ENCODE measurements at regions not wholly inside any gene's neighbourhood (a gene's known extent, or its start where the extent isn't known, plus 50 kb on each side); places are given as distances from the start of the nearest gene placed in this dataset.

DNA sequence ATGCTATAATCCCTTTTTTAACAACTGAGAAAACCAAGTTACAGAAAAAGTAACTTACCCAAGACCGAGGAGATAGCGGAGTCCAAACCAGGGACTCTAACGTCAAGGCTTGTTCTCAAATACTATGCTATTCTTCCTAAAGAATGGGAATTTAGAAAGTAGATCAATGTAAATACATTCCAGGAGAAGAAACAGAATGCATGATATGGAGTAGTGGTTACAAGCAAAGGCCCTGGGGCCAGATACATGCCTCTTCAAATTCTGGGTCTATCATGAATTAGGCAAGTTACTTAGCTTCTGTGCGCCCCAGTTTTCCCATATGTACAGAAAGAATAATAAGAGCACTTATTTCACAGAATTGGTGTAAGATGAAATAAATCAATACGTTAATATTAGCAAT, 102.0 kb upstream of the CHMP2B start:
- H3K27ac ChIP-seq (ENCODE audit: low read length): no peak overlapping the region
- H4K20me1 ChIP-seq (ENCODE audit: insufficient read depth): no peaks in the 10 kb centered on the region
- H3K9ac ChIP-seq (ENCODE audit: low read length): no peak overlapping the region
- no peak overlapping the region for H3K4me3 ChIP-seq (ENCODE audit: low read length)
- no peaks in the 10 kb centered on the region for H3K9me3 ChIP-seq (ENCODE audit: low read length)
- no peak for TF ChIP-seq TAF1 (IDR thresholded peaks at IDR 0.05; ENCODE audit: low read depth)
- no peak for TF ChIP-seq CTCF (IDR thresholded peaks at IDR 0.05; ENCODE audit: poor library complexity, severe bottlenecking)
- no peak overlapping the region for H2AFZ ChIP-seq (ENCODE audit: low read depth, low read length)
- H3K4me2 ChIP-seq (ENCODE audit: low read length): no peak overlapping the region
- no peaks in the 10 kb centered on the region for H3K79me2 ChIP-seq (replicated peaks; ENCODE audit: insufficient read depth, low read length)
- H3K27me3 ChIP-seq (ENCODE audit: insufficient read depth, low read depth, low read length): no peaks in the 10 kb centered on the region
- no peaks in the 10 kb centered on the region for H3K9me2 ChIP-seq (ENCODE audit: insufficient read depth, low read length)
- H3F3A ChIP-seq (ENCODE audit: insufficient read depth, low read length, poor library complexity, severe bottlenecking): no peaks in the 10 kb centered on the region
- no peaks in the 10 kb centered on the region for H3K36me3 ChIP-seq (ENCODE audit: insufficient read depth, low read length)

DNA sequence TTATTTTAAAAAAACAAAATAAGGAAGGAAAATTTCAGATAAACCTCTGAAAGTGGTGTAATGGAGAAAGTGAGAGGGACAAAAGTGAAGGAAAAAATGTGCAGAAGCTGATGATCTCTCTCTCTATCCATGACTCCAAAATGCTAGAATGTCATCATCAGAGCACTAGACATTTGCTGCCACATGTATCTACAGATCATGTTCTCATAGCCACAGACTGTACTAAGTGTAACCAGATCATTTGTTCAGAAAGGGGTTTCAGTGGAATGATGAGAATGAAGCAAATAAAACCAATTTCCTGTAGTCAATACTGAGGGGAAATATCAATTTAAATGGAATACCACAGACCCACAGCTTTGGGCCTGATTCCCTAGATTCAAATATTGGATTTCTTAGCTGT, 104.3 kb upstream of the CHMP2B start:
- no peak for TF ChIP-seq POLR2AphosphoS5 (IDR thresholded peaks at IDR 0.05)
- TF ChIP-seq MXI1 (conservative IDR thresholded peaks at IDR 0.05; ENCODE audit: poor library complexity, severe bottlenecking): no peak
- no peak for TF ChIP-seq EZH2 (IDR thresholded peaks at IDR 0.05; ENCODE audit: borderline replicate concordance, insufficient read depth, low read length, poor library complexity, severe bottlenecking)
- TF ChIP-seq TAF1 (IDR thresholded peaks at IDR 0.05; ENCODE audit: low read depth): no peak
- no peak for TF ChIP-seq REST (IDR thresholded peaks at IDR 0.05; ENCODE audit: borderline replicate concordance)
- TF ChIP-seq RAD21 (conservative IDR thresholded peaks at IDR 0.05): no peak
- no peak for TF ChIP-seq EP300 (conservative IDR thresholded peaks at IDR 0.05; ENCODE audit: poor library complexity, severe bottlenecking)
- Histone ChIP-seq H3K27ac (ENCODE audit: low read length) (no peak overlapping the region), H3K36me3 (ENCODE audit: insufficient read depth, low read length) (no peaks in the 10 kb centered on the region), H4K20me1 (ENCODE audit: insufficient read depth) (no peaks in the 10 kb centered on the region), H3K4me3 (ENCODE audit: low read length) (no peak overlapping the region), H3K9me2 (ENCODE audit: insufficient read depth, low read length) (no peaks in the 10 kb centered on the region), H3K9me3 (ENCODE audit: low read length) (no peaks in the 10 kb centered on the region), H3K4me2 (ENCODE audit: low read length) (no peak overlapping the region), H3K27me3 (ENCODE audit: insufficient read depth, low read depth, low read length) (no peaks in the 10 kb centered on the region), H3F3A (ENCODE audit: insufficient read depth, low read length, poor library complexity, severe bottlenecking) (no peaks in the 10 kb centered on the region), H2AFZ (ENCODE audit: low read depth, low read length) (no peak overlapping the region), H3K79me2 (replicated peaks; ENCODE audit: insufficient read depth, low read length) (no peaks in the 10 kb centered on the region), H3K9ac (ENCODE audit: low read length) (no peak overlapping the region)

- H3K36me3 ChIP-seq (ENCODE audit: insufficient read depth, low read length): no peaks in the 10 kb centered on the region
- no peaks in the 10 kb centered on the region for H3F3A ChIP-seq (ENCODE audit: insufficient read depth, low read length, poor library complexity, severe bottlenecking)
- no peaks in the 10 kb centered on the region for H3K79me2 ChIP-seq (replicated peaks; ENCODE audit: insufficient read depth, low read length)
- no peak overlapping the region for H3K27ac ChIP-seq (ENCODE audit: low read length)
- no peaks in the 10 kb centered on the region for H3K9me2 ChIP-seq (ENCODE audit: insufficient read depth, low read length)
- no peaks in the 10 kb centered on the region for H4K20me1 ChIP-seq (ENCODE audit: insufficient read depth)
- H3K9ac ChIP-seq (ENCODE audit: low read length): no peak overlapping the region
- H3K4me3 ChIP-seq (ENCODE audit: low read length): no peak overlapping the region
- no peak overlapping the region for H3K4me2 ChIP-seq (ENCODE audit: low read length)
- TF ChIP-seq REST (IDR thresholded peaks at IDR 0.05; ENCODE audit: borderline replicate concordance): no peak
- TF ChIP-seq EP300 (conservative IDR thresholded peaks at IDR 0.05; ENCODE audit: poor library complexity, severe bottlenecking): no peak
- no peak for TF ChIP-seq EZH2 (IDR thresholded peaks at IDR 0.05; ENCODE audit: borderline replicate concordance, insufficient read depth, low read length, poor library complexity, severe bottlenecking)
- TF ChIP-seq MXI1 (conservative IDR thresholded peaks at IDR 0.05; ENCODE audit: poor library complexity, severe bottlenecking): no peak
- TF ChIP-seq SMC3 (conservative IDR thresholded peaks at IDR 0.05; ENCODE audit: poor library complexity): no peak
- TF ChIP-seq CTCF (IDR thresholded peaks at IDR 0.05; ENCODE audit: poor library complexity, severe bottlenecking): no peak
- TF ChIP-seq RAD21 (conservative IDR thresholded peaks at IDR 0.05): no peak
- TF ChIP-seq TAF1 (IDR thresholded peaks at IDR 0.05; ENCODE audit: low read depth): no peak
- TF ChIP-seq POLR2AphosphoS5 (IDR thresholded peaks at IDR 0.05): no peak
- H3K9me3 ChIP-seq (ENCODE audit: low read length): no peaks in the 10 kb centered on the region
- no peaks in the 10 kb centered on the region for H3K27me3 ChIP-seq (ENCODE audit: insufficient read depth, low read depth, low read length)
- no peak overlapping the region for H2AFZ ChIP-seq (ENCODE audit: low read depth, low read length)
These were observed 105.3 kb upstream of the CHMP2B start for GRCh38 chr3:87121856-87122255.

Measured in neural cell (in vitro differentiated cells).